GM23338 (cell line): ENCODE measurements at regions not wholly inside any gene's neighbourhood (a gene's known extent, or its start where the extent isn't known, plus 50 kb on each side); places are given as distances from the start of the nearest gene placed in this dataset.

Experiments
- CREB1 ChIP-seq: fragments of 250-450 bp; sonication (Bioruptor Pico); IDR thresholded peaks from 2 replicates; pipeline ENCODE4 v1.5.0; 2020; ENCODE audit warnings: low read depth, mild to moderate bottlenecking, moderate library complexity
- EZH2 ChIP-seq: fragments of 200-600 bp; sonication (generic); IDR thresholded peaks from one replicate; pipeline ENCODE4 v1.8.0; 2017; ENCODE audit warnings: antibody characterized with exemption, mild to moderate bottlenecking, low read depth; ENCODE audit not compliant: unreplicated experiment
- POLR2AphosphoS5 ChIP-seq: IDR thresholded peaks from 2 replicates; pipeline ENCODE4 v1.6.1; 2016; ENCODE audit warnings: antibody characterized with exemption, low read depth
- TF ChIP-seq, protein P1 (sequence below), 2 experiments: fragments of 200-600 bp in 1 of 2; sonication (generic) in 1 of 2; conservative IDR thresholded peaks; 2 replicates each; pipeline versions ENCODE4 v1.5.1 to v1.6.1; 2016 to 2017; ENCODE audit warnings: antibody characterized with exemption in 2 of 2, low read depth in 2 of 2, mild to moderate bottlenecking in 2 of 2, moderate library complexity in 1 of 2

- TF ChIP-seq, protein P1, sequence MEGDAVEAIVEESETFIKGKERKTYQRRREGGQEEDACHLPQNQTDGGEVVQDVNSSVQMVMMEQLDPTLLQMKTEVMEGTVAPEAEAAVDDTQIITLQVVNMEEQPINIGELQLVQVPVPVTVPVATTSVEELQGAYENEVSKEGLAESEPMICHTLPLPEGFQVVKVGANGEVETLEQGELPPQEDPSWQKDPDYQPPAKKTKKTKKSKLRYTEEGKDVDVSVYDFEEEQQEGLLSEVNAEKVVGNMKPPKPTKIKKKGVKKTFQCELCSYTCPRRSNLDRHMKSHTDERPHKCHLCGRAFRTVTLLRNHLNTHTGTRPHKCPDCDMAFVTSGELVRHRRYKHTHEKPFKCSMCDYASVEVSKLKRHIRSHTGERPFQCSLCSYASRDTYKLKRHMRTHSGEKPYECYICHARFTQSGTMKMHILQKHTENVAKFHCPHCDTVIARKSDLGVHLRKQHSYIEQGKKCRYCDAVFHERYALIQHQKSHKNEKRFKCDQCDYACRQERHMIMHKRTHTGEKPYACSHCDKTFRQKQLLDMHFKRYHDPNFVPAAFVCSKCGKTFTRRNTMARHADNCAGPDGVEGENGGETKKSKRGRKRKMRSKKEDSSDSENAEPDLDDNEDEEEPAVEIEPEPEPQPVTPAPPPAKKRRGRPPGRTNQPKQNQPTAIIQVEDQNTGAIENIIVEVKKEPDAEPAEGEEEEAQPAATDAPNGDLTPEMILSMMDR (conservative IDR thresholded peaks at IDR 0.05; ENCODE audit: low read depth in 2 of 2): no peak
- TF ChIP-seq POLR2AphosphoS5 (no peak), EZH2 (no peak), CREB1 (no peak)
Observed at GRCh38 chr6:81813305-81813704, 60.8 kb upstream of the TENT5A start.
